ENCODE measurements at regions not wholly inside any gene's neighbourhood (a gene's known extent, or its start where the extent isn't known, plus 50 kb on each side); places are given as distances from the start of the nearest gene placed in this dataset.
A peak's percentile ranks its signal among the peaks of the same experiment; 100 is the strongest.

GRCh38 chr4:11223311-11223710 lies 205.4 kb downstream of the HS3ST1 start:
- Histone ChIP-seq H3K36me3 (ENCODE audit: low read depth) (no peaks in the 10 kb centered on the region), H3K4me3 (no peak overlapping the region), H3K4me1 (ENCODE audit: low read depth) (no peaks in the 10 kb centered on the region), H3K9me3 (no peaks in the 10 kb centered on the region)
- DNase-seq = no peak
- intact Hi-C loops (cut with DNase I, micrococcal nuclease) = no loop called here
- TF ChIP-seq CTCF (IDR thresholded peaks at IDR 0.05) = no peak
- ATAC-seq = no peak

- H3K36me3 ChIP-seq (ENCODE audit: low read depth) = no peaks in the 10 kb centered on the region
- H3K4me1 ChIP-seq (ENCODE audit: low read depth) = no peaks in the 10 kb centered on the region
- intact Hi-C loops (cut with DNase I, micrococcal nuclease) = no loop called here
- H3K9me3 ChIP-seq = no peaks in the 10 kb centered on the region
- no peak for TF ChIP-seq CTCF (IDR thresholded peaks at IDR 0.05)
- DNase-seq (no peak), ATAC-seq (no peak)
- H3K4me3 ChIP-seq = no peak overlapping the region
Observed at GRCh38 chr4:11218692-11219091, 210.0 kb downstream of the HS3ST1 start.

GRCh38 chr4:11216520-11216919 lies 212.2 kb downstream of the HS3ST1 start:
- H3K4me1 ChIP-seq (ENCODE audit: low read depth) = no peaks in the 10 kb centered on the region
- H3K36me3 ChIP-seq (ENCODE audit: low read depth) = no peaks in the 10 kb centered on the region
- H3K4me3 ChIP-seq = no peak overlapping the region
- ATAC-seq (no peak), DNase-seq (no peak)
- TF ChIP-seq CTCF (IDR thresholded peaks at IDR 0.05) = no peak
- no peaks in the 10 kb centered on the region for H3K9me3 ChIP-seq
- intact Hi-C loops (cut with DNase I, micrococcal nuclease) = no loop called here

DNA sequence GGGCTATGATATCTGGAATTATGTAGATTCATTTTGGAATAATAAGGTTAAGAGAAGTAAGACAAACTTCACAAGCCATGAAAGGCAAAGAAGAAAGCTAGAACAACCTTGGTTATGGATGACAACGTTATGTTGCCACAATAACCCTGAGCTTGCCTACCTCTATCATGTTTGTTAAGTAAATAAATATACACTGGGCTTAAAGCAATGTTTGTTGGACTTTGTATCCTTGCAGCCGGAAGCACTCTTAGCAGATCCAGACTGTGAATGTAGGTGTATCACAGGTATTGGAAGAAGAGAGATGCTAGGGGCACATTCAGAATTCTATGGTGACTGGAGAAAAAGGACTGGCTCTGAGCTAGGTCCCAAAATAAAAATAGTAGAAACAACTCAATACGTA lies 214.4 kb downstream of the HS3ST1 start:
- no peak for TF ChIP-seq CTCF (IDR thresholded peaks at IDR 0.05)
- DNase-seq = peak in 1 of 3 donors; percentile 57
- peak; percentile 96 for ATAC-seq
- H3K36me3 ChIP-seq (ENCODE audit: low read depth) = no peaks in the 10 kb centered on the region
- H3K4me3 ChIP-seq = no peak overlapping the region
- intact Hi-C loops (cut with DNase I, micrococcal nuclease) = no loop called here
- no peaks in the 10 kb centered on the region for H3K9me3 ChIP-seq
- no peaks in the 10 kb centered on the region for H3K4me1 ChIP-seq (ENCODE audit: low read depth)

DNA sequence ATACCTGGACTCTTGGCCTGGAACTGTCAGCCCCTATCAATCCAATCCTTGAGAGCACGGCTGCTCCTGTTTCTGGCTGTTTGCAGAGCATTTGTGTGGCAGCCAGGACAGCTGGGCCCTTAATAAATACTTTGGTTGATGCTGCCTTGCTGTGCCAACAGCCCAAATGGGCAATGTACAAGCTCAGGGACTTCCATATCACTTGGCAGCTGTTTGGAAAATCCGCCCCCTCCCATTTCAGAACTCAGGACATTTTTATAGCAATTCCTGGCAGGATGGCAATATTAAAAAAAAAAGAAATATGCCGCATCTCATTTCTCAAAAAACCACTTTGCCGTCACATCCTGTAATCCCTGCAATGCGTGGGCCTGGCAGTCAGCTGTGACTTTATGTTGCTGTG lies 218.9 kb downstream of the HS3ST1 start:
- H3K4me3 ChIP-seq = no peak overlapping the region
- DNase-seq = no peak
- intact Hi-C loops (cut with DNase I, micrococcal nuclease) = no loop called here
- TF ChIP-seq CTCF (IDR thresholded peaks at IDR 0.05) = no peak
- H3K9me3 ChIP-seq = peaks cover 6% of the 10 kb centered on the region
- ATAC-seq = no peak
- no peaks in the 10 kb centered on the region for H3K36me3 ChIP-seq (ENCODE audit: low read depth)
- no peaks in the 10 kb centered on the region for H3K4me1 ChIP-seq (ENCODE audit: low read depth)

DNA sequence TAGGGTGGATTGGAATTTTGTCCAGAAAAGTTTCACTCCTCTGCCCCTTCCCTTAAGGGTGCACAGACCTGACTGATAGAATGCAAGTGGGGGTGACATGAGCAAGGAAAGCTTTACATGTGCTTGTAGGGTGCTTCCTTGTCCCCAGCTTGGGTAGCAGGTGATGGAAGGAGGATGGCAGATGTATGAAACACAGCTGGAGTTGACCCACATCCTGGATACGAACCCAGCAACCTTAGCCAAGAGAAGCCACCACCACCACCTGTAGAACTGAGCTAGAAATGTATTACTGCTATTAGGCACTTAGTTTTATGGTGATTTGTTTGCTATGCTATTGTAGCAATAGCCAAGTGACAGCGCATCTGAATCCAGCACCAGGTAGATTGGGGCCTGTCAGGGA lies 227.4 kb downstream of the HS3ST1 start:
- no peak for TF ChIP-seq CTCF (IDR thresholded peaks at IDR 0.05)
- H3K36me3 ChIP-seq (ENCODE audit: low read depth) = no peaks in the 10 kb centered on the region
- no peaks in the 10 kb centered on the region for H3K4me1 ChIP-seq (ENCODE audit: low read depth)
- no peak overlapping the region for H3K4me3 ChIP-seq
- no peaks in the 10 kb centered on the region for H3K9me3 ChIP-seq
- DNase-seq (no peak), ATAC-seq (no peak)
- intact Hi-C loops (cut with DNase I, micrococcal nuclease) = no loop called here

All from mucosa of descending colon (tissue), 3 donors.